Activated CD8-positive, alpha-beta memory T cell treated with anti-CD3 and anti-CD28 coated beads, Interleukin-2, amount 50 U/mL, for 24 hours (primary cell): ENCODE measurements at regions not wholly inside any gene's neighbourhood (a gene's known extent, or its start where the extent isn't known, plus 50 kb on each side); places are given as distances from the start of the nearest gene placed in this dataset.

Source experiments
- DNase-seq: peaks from one replicate; pipeline ENCODE4 v3.0.0-alpha.2; 2020; ENCODE audit errors: extremely low read depth

- DNase-seq, result no peak
These were observed 407.7 kb upstream of the C2CD4B start for GRCh38 chr15:62572797-62573196.

- DNase-seq, result no peak
These were observed 408.8 kb upstream of the C2CD4B start for GRCh38 chr15:62573876-62574275.

GRCh38 chr15:62578546-62578945 lies 413.5 kb upstream of the C2CD4B start:
- DNase-seq, result no peak

GRCh38 chr15:62578960-62579359 lies 413.9 kb upstream of the C2CD4B start:
- no peak for DNase-seq

- DNase-seq, result no peak
These were observed 414.8 kb upstream of the C2CD4B start for GRCh38 chr15:62579842-62580241.

- no peak for DNase-seq
These were observed 417.5 kb upstream of the C2CD4B start for GRCh38 chr15:62582580-62582979.

GRCh38 chr15:62584301-62585235 lies 419.5 kb upstream of the C2CD4B start:
- DNase-seq, result no peak

GRCh38 chr15:62588938-62589670 lies 424.0 kb upstream of the C2CD4B start:
- DNase-seq, result no peak

GRCh38 chr15:62591842-62592838 lies 427.1 kb upstream of the C2CD4B start:
- no peak for DNase-seq

GRCh38 chr15:62592920-62593319 lies 427.8 kb upstream of the C2CD4B start:
- no peak for DNase-seq

- no peak for DNase-seq
These were observed 428.8 kb upstream of the C2CD4B start for GRCh38 chr15:62593681-62594399.

GRCh38 chr15:62598217-62598616 lies 433.1 kb upstream of the C2CD4B start:
- DNase-seq, result no peak

- DNase-seq, result no peak
These were observed 435.0 kb upstream of the C2CD4B start for GRCh38 chr15:62599791-62600777.

GRCh38 chr15:62601777-62602545 lies 436.9 kb upstream of the C2CD4B start:
- DNase-seq, result no peak

GRCh38 chr15:62603742-62604141 lies 438.7 kb upstream of the C2CD4B start:
- no peak for DNase-seq

- DNase-seq, result no peak
These were observed 437.3 kb upstream of the TPM1 start for GRCh38 chr15:62605282-62605681.

GRCh38 chr15:62606376-62607113 lies 436.0 kb upstream of the TPM1 start:
- DNase-seq, result no peak

GRCh38 chr15:62607114-62607462 lies 435.5 kb upstream of the TPM1 start:
- DNase-seq, result no peak
